HG03457 (cell line): ENCODE measurements at regions not wholly inside any gene's neighbourhood (a gene's known extent, or its start where the extent isn't known, plus 50 kb on each side); places are given as distances from the start of the nearest gene placed in this dataset.

Source experiments
- ATAC-seq: cut with Tn5 transposase; IDR thresholded peaks from one replicate; pipeline ENCODE4 v1.9.1; 2021; ENCODE audit warnings: moderate number of reproducible peaks; ENCODE audit not compliant: unreplicated experiment

DNA sequence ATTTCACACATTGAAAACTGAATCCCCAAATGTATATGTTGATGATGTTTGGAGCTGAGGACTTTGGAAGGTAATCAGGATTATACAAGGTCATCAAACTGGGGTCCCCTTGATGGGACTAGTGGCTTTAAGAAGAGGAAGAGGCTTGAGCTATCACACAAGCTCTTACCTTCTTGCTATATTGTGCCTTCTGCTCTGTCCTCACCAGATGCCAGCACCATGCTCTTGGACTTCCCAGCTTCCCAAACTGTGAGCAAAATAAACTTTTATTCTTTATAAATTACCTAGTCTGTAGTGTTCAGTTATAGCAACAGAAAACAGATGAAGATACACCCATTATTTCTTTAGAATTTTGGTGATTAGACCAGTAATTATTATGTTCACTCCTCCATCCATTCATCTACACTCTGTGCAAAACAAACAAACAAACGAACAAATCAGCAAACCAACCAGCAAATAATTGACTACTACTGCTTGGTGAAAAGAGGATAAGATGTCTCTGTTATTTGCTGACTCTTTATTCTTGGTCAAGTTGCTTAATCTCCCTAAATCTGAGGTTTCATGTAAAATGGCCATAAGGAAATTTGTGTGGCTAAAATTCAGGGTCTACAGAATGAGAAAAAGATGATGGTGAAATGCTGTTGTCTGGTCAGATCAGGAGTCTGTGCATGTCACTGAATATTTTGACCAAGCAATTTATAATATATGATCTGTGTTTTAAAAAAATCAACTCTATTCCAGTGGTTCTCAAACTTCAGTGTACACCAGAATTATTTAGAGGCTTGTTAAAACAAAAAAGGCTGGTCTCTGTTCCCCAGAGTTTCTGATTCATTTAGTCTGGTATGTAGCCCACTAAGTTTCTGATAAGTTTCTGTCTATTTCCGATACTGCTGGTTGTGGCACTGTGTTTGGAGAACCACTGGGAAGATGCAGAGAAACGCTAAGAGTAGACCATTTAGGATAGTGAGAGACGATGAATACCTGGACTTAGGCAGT is 854.1 kb downstream of the MAT2B start:
- ATAC-seq: no peak

DNA sequence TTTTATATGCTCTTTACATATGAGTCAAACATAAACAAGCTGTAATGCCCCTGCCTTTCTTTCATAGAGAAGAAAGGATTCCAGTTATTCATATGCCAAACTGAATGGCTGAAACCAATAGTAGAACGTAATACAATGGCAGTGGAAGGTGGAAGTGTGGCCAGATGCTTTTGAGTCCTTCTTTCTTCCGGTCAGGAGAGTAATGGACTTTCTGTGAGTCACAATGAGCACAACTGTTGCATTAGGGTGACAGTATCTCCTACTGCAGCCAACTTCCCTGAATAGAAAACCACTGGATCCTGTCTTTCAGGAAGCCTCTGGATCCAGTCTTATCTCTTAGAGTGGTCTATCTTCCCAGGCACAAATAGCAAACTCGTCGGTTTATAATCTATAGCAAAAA is 855.2 kb downstream of the MAT2B start:
- no peak for ATAC-seq

DNA sequence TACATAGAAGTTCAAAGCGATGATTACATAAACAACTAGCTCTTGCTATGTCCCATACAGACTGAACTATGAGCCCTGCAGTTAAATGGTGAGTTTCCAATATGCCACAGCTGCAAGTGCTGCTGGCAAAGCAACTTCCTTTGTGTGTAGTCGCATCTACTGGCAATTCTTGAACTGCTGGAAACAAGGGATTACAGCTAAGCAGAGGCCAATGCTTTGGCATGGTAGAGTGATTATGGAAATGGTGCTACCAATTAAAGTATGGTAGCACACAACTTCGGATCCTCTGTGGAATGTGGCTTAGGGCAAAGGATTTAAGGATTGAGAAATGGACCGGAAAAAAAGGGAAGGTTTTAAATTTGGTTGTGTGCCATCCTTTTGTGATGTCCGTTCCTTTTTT is 856.6 kb downstream of the MAT2B start:
- no peak for ATAC-seq

DNA sequence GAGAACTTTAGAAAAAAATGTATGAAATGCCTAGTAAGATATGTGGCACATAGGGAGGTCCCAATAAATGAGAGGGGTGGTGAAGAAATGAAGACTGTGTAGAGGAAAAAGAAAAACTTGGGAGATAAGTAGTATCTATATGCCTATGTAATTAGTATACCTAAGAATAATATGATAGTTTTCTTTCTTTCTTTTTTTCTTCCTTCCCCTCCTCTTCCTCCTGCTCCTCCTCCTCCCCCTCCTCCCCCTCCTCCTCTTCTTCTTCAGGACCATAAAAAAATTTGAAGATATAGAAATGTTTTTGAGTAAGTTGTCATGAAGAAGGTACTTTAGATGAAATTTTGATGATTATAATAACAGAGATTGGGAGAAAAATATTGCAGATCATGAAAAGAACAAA is 857.4 kb downstream of the MAT2B start:
- no peak for ATAC-seq

DNA sequence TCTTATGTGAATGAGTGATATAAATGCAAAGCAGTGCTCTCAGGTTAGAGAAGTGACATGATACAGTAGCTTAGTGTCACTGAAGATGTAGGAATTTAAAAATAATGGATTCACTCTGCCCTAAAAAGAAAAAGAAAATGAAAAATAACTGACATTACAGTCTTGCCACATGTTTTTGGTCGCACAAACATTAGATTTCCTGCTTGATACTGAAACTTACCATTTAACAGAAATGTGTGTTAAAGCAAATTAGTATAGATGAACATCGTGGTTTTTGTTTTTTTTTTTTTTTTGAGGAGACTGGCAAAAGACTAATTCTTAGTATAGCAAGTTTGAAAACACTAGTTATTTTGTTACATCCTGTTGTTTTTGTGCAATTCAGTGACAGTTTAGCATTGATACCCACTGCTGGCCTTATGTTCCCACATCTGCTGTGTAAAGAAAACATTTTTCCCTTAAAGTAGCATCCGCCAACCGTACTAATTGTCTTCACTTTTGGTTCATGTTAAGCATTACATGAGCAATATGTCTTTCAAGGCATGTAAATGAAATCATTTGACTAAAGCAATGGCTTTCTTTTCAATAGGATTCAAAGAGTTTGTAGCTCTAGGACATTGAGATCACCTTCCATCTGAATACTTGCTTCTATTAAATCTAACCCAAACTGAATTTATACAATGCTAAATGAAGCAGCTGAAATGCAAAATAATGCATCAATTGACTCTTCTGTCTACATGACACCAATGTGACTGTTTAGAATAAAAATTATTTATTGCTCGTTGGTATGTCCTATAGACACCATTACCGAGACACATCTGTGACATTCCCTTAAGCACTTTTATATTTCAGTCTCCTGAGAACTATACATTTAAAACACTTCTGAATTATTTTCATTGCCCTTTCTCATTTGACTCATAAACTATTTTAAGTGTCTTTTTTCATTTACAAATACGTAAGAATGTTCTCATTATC is 859.1 kb downstream of the MAT2B start:
- ATAC-seq: no peak

DNA sequence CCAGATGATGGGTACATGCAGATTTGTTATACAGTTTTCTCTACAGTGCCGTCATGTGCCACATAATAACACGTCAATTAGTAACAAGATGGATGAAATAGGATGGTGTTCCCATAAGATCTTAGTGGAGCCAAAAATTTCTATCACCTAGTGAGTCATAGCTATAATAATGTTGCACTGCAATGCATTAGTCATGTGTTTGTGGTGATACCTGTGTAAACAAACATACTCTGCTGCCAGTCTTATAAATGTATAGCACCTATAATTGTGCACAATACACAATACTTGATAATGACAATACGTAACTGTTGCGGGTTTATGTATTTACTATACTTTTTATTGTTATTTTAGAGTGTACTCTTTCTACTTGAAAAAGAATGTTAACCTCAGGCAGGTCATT is 865.4 kb downstream of the MAT2B start:
- no peak for ATAC-seq

DNA sequence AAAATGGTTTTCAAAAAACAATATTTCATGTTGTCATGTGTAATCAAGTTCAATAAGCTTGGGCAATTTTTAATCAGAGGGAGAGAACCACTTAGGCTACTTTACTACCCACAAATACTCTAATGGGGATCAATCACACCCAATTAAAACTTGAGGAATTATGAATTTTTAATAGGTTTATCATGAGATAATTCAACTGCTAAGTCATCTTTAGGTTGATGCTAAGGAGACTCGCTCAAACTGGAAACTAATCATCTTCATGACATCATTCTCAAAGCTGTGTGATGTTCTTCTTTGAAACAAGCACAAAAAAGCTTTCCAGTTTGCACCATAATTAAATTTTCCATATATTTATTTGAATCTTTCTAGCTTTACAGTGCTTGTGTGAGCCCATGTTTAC is 867.5 kb downstream of the MAT2B start:
- no peak for ATAC-seq

DNA sequence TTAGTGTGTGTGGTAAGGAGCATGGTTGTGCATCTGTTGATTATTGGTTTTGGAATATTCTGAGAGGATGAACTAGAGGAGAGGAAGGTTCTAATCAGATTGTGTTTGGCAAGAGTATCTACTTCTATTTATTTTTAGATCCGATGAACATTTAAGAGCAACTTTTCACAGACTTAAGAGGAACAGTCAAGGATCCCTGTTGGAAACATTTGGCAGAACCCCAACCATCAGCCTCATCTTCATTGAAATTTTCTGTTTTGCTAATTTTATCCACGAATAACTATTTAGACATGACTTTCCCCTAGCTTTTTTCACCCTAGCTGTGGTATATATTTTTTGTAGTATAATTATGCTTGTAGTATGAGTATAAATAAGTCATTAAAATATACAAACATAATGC is 868.5 kb downstream of the MAT2B start:
- no peak for ATAC-seq

DNA sequence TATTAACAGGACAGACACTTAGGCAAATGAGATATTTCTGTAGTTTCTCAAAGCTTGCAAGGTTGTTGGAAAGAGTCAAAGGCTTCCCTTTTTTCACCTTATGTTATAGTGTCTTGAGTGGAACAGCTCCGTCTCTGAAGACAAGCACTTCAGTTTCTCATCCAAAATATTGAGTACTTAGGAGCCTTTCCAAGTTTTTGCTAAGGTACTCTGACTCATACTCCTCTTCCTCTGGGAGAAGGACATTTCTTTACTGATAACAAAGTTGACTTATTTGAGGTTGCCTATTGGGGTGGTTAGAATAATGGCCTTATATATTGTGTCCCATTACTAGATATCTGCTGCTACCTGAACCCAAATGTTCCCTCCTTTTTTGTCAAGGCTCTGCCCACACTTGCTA is 869.6 kb downstream of the MAT2B start:
- no peak for ATAC-seq

DNA sequence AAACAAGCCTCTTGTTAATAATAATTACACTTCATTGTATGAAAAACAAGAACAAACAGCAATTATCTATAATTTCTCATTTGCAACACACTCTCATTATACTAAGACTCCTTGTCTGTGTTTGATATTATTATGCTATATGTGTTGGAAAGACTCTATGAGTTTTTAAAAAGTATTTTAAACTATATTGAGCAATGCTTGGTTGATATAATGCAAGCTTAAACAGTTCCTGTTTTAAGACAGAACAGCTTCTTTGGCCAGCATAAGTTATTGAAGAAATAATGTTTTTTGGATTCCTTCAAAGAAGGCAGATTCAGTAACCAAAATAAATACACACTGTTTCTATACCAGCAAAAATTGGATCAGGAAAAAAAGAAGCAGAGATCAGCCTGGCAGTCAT is 871.4 kb downstream of the MAT2B start:
- ATAC-seq: no peak

DNA sequence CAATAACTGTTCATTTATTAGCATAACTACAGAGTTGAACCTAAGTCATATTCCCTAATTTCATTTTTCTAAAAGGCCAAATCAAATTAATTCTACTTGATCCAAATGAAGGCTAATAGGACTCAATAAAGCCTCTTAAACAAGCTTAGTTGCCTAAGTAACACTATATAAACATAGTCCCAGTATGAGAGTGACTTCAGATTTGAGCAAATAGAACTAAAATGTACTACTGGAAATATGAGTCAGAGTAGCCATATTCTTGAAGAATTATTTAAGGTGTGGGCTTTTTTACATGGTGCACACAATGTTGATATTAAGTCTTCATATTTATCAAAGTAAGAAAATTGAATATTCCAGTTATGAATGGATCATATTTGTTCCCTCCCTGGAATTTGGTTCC is 872.3 kb downstream of the MAT2B start:
- ATAC-seq: no peak

DNA sequence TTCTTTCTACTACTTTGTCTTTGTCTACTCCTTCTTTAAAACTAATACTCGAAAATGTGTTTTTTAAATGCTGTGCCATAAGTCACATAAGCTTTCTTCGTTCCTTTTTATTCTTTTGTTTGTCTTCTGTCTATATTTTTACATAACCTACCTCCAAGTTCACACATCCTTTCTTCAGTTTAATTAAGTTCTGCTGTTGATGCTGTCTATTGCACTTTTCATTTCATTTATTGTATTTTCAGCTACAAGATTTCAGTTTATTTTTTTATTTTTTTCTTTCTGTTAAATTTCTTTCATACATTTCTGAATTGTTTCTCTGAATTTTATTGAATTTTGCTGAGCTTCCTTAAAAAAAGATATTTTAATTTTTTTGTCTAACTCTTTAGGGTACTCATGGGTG is 878.2 kb downstream of the MAT2B start:
- ATAC-seq: no peak

DNA sequence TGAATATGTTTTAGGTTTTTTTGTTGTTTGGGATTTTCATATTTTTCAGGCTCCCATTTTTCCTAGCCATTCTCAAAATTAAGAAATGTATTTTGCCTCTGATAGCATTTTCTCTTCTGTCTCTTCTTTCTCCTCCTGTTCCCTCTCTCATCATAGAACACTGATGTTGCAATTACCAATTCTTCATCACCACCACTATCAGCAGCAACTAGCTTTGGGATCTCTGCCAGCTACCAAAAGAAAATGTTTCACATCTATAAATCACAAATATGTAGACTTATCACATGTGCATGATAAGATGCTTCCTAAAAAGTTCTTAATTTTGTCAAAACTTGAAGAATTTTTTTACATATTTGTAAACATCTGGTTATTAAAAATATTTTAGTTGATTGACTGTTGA is 887.1 kb downstream of the MAT2B start:
- no peak for ATAC-seq

DNA sequence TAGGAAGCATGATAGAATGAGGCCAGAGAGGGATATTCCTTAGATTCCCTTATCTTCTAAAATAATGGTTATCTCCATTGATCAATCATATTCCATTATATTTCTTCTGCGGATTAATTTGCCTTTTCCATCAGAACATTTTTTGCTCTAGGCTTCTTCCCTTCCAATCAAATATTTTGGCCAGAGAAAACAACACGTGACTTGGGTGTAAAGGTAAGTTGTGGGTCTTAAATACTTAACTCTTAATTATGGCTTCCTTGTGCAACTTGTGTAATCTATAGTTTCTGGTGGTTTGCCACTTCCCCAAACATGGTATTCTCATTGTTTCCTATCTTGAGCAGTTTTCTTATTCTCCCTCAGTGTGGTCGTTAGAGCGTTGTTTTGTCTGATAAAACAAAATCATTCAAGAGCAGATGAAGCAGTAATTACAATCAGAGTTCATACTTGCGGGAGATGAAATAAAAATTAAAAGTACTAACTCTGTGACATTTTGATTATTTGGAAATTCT is 889.3 kb downstream of the MAT2B start:
- ATAC-seq: no peak

DNA sequence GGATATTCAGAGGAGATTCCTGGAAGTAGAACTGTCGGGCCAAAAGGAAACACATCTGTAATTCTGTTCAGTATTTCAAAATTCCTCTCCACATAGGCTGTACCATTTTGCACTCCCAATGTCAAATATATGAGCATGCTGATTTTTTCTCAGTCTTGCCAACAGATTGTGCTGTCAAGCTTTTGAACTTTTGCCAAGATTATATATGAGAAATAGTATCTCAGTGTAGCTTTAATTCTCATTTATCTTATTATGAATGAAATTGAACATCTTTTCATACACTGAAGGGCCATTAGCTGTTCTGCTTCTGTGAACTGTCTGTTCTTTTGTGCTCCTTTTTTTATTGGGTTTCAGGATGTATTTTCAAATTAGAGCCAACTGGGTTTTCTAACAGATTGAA is 907.1 kb downstream of the MAT2B start:
- no peak for ATAC-seq

DNA sequence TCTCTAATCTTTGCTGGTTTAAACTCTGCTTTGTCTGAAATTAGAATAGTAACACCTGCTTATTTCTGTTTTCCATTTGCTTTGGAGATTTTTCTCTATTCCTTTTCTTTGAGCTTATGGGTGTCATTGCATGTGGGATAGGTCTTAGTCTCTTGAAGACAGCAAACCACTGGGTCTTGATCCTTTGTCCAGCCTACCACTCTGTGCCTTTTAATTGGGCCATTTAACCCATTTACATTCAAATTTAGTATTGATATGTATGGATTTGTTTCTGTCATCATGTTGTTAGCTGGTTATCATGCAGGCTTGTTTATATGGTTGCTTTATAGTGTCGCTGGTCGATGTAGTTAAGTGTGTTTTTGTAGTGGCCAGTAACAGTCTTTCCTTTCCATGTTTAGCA is 914.7 kb downstream of the MAT2B start:
- ATAC-seq: no peak

DNA sequence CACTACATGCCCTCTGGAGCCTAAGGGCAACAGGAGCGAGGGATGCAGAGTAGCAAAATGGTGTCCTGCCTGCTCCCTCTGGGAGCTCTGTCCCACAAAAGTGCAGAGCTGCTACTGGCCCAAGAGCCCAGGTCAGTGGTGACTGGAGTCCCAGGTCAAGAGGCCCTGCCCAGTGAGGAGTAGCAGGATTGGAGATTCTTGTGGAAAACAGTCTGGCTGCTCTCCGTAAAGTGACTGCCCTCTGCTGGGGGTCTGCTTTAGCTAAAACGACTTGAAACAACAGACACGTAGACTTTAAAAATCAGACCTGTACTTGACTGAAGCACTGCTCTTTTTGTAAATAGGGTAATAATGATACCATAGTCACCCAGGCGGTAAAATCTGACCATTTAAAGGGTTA is 917.0 kb downstream of the MAT2B start:
- no peak for ATAC-seq

DNA sequence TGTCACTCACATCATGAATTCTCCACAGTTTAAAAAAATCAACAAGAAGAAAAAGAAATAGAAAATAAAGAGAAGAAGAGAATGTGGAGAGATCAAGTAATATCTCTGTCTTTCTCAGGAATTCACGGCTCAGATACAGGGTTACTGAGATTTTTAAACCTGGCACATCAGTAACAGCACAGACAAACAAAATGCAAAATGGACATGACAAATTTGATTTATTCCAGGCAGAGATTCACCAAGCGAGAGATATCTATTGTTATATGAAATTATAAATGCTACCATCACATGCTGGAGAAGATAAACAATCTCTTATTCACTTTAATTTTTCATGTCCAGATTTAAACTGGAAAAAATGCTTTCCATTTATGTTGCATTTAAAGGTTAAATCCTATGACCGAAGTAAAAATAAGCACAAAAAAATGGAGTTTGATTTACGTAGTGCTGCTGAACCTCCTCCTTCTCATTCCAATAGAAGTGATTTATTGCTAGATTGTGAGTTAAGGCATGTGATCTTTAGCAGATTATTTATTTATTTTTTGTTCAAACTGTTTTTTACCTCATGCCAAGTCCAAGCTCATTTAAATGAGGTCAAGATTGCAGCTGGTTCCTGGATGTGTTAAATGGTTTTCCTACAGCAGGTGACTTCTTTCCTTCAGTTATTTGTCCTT is 926.4 kb downstream of the MAT2B start:
- no peak for ATAC-seq

DNA sequence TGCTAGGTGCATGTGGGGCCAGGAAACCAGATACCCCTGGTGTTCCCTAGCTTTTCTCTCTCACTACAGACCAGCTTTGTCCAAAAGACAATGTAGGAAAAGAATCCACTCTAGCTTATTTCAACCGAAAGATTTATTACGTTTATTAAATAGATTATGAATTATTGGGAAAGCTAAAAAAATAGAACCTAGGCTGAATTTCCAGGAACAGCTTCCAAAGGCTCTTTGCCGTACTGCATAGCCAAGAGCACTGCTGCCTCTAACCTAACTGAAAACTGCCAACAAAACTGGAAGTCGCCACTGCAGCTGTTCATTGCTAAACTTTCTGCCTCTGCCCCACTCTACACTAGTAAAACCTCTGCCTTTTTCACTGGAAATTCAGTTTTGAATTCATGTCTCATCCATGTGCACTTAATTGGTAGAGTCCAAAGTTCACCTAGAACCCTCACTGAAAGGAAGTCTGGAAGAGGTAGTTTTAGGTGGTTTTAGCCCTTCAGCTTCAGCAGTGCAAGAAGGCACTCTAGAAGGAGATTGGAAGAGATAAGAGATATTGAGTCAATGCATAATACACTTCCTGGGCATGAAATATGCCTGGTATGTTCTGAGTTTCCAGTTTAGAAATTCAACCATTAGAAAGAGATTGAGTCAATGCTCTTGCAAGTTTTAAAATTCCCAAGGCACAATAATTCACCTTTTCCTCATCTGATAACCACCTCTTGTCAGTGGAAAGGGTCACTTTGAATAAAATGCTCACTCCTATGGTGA is 927.9 kb downstream of the MAT2B start:
- no peak for ATAC-seq

DNA sequence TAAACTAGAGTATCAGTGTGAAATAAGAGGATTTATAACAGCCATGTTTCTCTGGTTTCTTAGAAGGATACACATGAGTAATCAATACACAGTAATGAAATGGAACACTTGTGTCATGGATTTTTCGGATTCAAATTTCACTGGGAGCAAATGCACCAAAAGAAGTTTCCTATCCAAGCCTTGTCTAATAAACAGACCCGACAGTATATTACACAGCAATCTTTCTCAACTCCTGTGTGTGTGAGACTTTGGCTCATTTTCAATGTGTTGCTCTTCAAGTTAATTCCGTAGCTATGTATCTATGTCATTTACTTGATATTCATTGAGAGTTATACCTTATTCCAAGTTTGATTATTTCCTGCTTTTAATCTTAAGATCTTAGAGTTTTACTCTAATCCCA is 930.2 kb downstream of the MAT2B start:
- no peak for ATAC-seq
